DMS 273 (cell line): ENCODE measurements at regions not wholly inside any gene's neighbourhood (a gene's known extent, or its start where the extent isn't known, plus 50 kb on each side); places are given as distances from the start of the nearest gene placed in this dataset.

ENCODE experiments used
- DNase-seq: peaks from one replicate; lab custom pipeline; 2025; ENCODE audit not compliant: unreplicated experiment; lab: John Stamatoyannopoulos, UW

DNA sequence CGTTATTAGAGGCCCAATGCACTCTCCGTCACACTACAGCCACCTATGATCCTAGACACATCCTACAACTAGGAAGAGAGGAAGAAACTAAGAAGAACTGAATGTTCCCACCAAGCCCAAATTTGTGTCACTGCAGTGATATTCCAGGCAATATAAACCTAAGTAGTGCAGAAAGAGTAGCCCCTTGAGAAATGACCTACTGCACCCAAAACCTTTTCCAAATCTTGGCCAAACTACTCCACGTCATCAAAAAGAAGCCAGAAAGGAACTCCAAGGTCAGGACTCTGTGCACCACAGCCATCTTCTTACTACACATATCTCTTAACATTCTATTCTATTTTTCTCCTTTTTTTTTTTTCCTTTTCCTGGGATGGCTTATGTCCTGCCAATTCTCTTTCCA is 60.2 kb downstream of the ADAMTS1 start:
- DNase-seq = no peak

GRCh38 chr21:26783466-26784195 is 61.6 kb downstream of the ADAMTS1 start:
- no peak for DNase-seq

DNA sequence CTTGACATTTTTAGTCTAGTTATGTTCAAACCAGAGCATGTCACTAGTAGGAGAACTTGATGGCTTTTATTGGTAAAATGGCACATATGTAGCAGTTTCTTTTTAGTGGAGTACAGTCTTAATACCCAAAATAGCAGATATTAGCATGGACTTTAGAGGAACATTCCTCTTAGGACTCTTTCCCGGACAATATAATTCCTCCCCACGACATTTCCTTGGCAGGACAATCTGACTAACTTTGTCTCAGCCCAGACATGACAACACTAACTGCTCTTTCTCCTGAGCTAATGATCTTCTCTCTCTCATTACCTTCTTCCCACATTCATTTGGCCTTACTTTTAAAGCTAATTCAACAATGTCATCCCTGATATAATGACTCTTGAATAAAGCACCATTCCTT is 62.5 kb downstream of the ADAMTS1 start:
- DNase-seq = no peak

- DNase-seq = no peak
These were observed 62.9 kb downstream of the ADAMTS1 start for GRCh38 chr21:26782331-26782730.

DNA sequence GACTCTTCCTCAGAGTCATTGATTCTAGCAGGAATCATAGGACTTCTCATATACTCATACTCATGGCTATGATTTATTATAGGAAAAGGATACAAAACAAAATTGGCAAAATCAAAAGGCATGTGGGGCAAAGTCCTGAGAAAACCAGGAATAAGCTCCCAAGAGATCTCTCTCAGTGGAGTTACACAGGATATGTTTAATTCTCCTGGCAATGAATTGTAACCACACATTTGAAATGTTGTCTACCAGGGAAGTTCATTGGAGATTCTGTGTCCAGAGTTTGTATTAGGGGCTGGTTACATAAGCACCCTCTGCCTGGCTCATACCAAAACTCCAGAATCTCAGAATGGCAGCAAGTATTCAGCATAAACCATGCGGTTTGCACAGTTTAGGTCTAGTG is 63.9 kb downstream of the ADAMTS1 start:
- DNase-seq = no peak

- no peak for DNase-seq
These were observed 68.0 kb downstream of the ADAMTS1 start for GRCh38 chr21:26777166-26777565.

DNA sequence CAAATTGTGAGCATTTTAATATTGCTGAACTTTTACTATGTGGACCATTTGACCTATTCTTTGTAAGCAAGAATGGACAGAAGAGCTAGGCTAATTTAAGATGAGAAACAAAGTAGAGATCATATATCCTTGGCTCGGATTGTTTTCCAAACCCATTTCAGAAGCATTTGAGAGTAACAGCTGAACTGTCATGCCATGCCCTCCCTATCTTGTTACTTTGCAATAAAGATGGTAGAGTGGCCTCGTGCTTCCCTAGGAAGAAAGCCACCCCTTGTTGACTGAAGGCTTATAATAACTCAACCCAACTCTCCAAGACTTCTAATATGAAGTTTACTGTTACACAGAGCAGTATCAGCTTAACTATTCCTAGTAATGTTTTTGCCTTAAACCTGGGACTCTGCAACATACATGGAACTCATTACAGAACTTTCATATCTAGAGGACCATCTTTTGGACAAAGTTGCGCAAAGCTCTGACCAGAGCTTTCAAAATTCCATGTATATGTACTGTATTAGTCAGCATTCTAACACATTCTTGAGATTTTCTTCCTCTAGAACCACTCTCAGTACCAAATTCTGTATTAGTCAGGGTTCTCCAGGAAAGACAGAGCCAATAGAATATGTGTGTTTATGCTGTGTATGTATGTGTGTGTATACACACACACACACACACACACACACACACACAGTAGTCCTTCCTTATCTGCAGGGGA is 68.7 kb downstream of the ADAMTS1 start:
- DNase-seq = no peak

DNA sequence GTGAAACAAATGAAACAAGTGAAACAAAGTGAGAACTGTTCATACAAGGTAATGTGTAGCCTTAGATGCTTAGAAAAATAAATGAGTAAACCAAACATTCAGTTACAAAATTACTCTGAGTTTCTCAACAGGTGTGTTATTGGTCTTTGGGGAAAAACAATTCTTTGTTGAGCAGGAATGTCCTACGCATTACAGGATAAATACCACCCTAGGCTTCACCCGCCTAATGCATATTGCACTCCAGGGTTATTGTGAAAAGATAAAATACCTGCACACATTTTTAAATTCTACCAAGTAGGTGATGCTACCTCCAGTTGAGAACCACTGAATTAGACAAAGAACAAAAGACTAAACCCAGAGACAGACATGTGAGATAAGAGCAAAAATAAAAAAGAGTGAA is 72.2 kb downstream of the ADAMTS1 start:
- no peak for DNase-seq

GRCh38 chr21:26769613-26770188 is 75.5 kb downstream of the ADAMTS1 start:
- peak; percentile 39 for DNase-seq

- DNase-seq = no peak
These were observed 78.3 kb downstream of the ADAMTS1 start for GRCh38 chr21:26766826-26767325.

DNA sequence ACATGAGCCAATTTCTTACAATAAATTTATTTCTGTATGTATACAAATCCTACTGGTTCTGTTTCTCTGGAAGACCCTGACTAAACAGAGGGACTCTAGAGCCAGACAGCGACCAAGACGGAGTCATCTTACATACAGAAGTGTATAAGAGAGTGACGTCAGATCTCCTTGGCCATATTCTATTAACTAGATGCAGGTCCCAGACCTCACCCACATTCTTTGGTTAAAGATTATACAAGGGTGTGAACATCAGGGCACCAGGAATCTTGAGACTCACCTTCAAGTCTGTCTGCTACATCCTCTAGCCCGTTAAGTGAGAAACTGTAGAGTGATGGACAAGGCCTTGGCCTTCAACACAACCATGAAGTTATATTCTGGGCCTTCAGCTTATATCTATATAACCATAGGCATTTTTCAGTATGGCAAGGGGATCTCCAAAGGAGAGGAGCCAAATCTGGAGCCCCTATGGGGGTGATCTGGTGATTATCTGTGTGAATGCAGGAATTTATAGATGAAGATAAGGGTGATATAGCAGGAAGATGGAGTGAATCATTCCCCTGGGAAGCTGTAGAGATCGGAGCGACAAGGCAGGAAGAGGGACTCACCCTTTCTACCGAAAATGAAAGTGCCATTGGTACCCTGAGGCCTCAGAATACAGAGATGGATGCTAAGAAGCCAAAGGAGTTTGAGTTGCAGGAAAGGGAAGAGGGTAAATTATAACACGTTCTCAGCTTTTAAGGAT is 83.9 kb downstream of the ADAMTS1 start:
- no peak for DNase-seq

DNA sequence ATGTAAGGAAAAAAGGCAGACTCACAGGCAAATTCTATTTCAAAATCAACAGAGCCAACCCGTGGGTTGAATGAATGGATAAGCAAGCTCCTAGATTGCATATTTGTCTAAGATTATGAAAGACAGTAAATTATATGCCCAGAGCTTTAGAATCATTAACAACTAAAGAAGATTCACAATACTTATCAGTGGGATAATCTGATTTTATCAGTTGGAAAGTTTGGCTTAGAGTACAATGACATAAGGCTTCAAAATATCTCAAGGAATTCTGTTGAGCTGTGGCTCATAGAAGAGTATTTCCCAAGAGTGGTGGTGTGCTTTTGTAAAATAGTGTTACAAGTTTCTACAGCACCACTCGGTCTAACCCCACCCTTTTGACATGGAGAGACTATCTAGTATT is 85.5 kb downstream of the ADAMTS1 start:
- no peak for DNase-seq

- no peak for DNase-seq
These were observed 86.9 kb downstream of the ADAMTS1 start for GRCh38 chr21:26758083-26758880.

GRCh38 chr21:26756491-26757159 is 88.6 kb downstream of the ADAMTS1 start:
- no peak for DNase-seq

DNA sequence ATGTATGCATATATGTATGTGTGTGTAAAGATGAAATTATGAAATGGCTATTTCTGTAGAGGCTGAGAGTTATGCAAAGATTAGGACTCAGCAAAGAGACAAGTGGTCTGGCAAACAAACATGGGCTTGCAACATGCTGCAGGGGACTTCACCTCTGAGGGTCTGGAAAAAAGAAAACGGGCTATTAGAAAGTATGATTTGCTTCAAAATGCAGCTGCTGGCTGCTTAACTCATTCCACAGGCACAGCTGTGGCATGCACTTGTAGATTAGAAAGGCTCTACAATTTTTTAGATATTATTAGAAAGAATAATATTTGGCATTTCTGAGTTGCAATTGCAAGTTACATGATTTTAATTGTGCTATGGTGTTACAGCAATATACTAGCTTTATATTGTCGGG is 90.4 kb downstream of the ADAMTS1 start:
- no peak for DNase-seq

- peak; percentile 23 for DNase-seq
These were observed 91.4 kb downstream of the ADAMTS1 start for GRCh38 chr21:26753822-26754221.

- no peak for DNase-seq
These were observed 92.4 kb downstream of the ADAMTS1 start for GRCh38 chr21:26752849-26753248.

DNA sequence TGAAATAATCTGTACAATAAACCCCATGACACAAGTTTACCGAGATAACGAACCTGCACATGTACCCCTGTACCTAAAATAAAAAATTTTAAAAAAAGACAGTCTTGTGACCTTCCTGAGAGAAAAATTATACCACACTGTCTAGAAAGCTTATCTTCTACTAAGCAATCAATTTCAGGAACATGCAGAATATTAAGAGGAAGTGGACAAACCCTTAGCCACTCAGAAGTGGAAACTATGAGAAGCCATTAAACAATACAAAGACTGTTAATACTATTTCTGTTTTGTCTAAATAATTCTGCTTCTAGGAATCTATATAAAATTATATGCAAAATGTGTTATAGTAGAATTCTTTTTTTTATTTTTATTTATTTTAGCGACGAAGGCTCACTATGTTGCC is 93.9 kb downstream of the ADAMTS1 start:
- DNase-seq = no peak

DNA sequence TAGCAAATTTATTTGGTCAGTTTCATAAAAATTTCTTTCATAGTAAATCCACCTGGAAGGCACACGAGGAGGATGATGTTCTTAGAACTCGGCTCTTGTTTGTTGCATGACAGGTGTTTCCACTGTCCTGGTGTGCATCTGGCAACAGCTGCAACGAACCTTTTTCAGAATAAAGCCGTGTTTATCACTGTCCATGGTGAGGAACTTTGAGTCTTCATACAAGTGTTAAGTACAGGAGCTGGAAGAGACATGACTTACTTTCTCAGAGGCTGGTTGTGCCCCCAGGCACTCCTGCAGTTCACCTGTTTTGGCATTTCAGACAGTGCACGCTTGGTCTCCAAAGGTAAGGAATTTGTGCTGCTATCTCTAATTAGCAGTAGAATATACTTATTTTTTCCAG is 97.1 kb downstream of the ADAMTS1 start:
- DNase-seq = no peak

GRCh38 chr21:26747216-26747615 is 98.0 kb downstream of the ADAMTS1 start:
- DNase-seq = no peak
